Chondrocyte (in vitro differentiated cells): ENCODE measurements at regions not wholly inside any gene's neighbourhood (a gene's known extent, or its start where the extent isn't known, plus 50 kb on each side); places are given as distances from the start of the nearest gene placed in this dataset.

Experiments
- DNase-seq: peaks from one replicate; pipeline ENCODE4 v3.0.0; 2021; ENCODE audit warnings: mixed read lengths, low spot score
- H3K27ac Mint-ChIP-seq: one replicate; pipeline ENCODE4 v1.8.0; 2021; ENCODE audit warnings: mild to moderate bottlenecking, moderate library complexity, mixed read lengths; ENCODE audit not compliant: unreplicated experiment
- H3K27me3 Mint-ChIP-seq: 2 replicates; pipeline ENCODE4 v1.8.0; 2021; ENCODE audit warnings: low read depth, mixed read lengths
- H3K36me3 Mint-ChIP-seq: 2 replicates; pipeline ENCODE4 v1.8.0; 2021; ENCODE audit warnings: low read depth, mixed read lengths
- H3K4me1 Mint-ChIP-seq: 2 replicates; pipeline ENCODE4 v1.8.0; 2021; ENCODE audit warnings: low read depth, mild to moderate bottlenecking, mixed read lengths
- H3K4me3 Mint-ChIP-seq: one replicate; pipeline ENCODE4 v1.8.0; 2021; ENCODE audit warnings: mild to moderate bottlenecking, moderate library complexity, mixed read lengths; ENCODE audit not compliant: unreplicated experiment
- H3K9me3 Mint-ChIP-seq: 2 replicates; pipeline ENCODE4 v1.8.0; 2021; ENCODE audit warnings: low read depth, mixed read lengths
- TF ChIP-seq, protein P1 (sequence below): fragments of 200-600 bp; sonication (generic); IDR thresholded peaks from 2 replicates; pipeline ENCODE4 v1.5.0; 2021; ENCODE audit warnings: antibody characterized with exemption, mild to moderate bottlenecking, moderate library complexity

- no peaks in the 10 kb centered on the region for H3K4me1 Mint-ChIP-seq
- H3K4me3 Mint-ChIP-seq = no peak overlapping the region
- no peak overlapping the region for H3K27ac Mint-ChIP-seq
- H3K27me3 Mint-ChIP-seq = peaks cover 3% of the 10 kb centered on the region
- DNase-seq = no peak
- TF ChIP-seq, protein P1, sequence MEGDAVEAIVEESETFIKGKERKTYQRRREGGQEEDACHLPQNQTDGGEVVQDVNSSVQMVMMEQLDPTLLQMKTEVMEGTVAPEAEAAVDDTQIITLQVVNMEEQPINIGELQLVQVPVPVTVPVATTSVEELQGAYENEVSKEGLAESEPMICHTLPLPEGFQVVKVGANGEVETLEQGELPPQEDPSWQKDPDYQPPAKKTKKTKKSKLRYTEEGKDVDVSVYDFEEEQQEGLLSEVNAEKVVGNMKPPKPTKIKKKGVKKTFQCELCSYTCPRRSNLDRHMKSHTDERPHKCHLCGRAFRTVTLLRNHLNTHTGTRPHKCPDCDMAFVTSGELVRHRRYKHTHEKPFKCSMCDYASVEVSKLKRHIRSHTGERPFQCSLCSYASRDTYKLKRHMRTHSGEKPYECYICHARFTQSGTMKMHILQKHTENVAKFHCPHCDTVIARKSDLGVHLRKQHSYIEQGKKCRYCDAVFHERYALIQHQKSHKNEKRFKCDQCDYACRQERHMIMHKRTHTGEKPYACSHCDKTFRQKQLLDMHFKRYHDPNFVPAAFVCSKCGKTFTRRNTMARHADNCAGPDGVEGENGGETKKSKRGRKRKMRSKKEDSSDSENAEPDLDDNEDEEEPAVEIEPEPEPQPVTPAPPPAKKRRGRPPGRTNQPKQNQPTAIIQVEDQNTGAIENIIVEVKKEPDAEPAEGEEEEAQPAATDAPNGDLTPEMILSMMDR = no peak
- no peaks in the 10 kb centered on the region for H3K9me3 Mint-ChIP-seq
- H3K36me3 Mint-ChIP-seq = no peaks in the 10 kb centered on the region
Measured at GRCh38 chr16:79543219-79543618, 57.3 kb downstream of the MAF start.

DNA sequence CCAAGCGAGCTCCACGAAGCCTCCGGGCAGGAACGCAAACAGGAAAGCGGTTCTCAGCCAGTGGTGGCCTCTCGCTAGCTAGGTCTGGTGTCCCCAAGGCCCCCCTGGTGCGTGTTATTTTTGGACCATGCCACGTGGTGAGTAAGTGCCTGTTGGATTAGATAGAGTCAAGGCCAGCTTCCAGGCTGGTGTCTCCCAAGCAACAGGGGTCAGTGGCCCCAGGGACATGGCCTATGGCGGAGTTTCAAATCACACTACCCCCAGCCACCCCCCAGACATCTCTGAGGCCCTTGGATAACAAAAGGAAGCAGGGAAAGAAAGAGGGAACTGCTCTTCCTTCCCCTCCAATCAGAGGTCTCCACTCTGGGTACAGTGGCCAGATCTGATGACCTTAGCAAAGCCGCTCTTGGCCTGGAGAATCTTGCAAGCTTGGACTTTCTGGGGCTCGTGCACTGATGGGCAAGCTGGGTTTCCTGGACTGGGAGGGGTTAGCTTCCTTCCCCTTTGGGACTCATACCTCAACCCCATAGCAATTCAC lies 58.2 kb downstream of the MAF start:
- DNase-seq = no peak
- Mint-ChIP-seq H3K9me3 (no peaks in the 10 kb centered on the region), H3K36me3 (no peaks in the 10 kb centered on the region), H3K4me3 (no peak overlapping the region), H3K27ac (no peak overlapping the region), H3K4me1 (no peaks in the 10 kb centered on the region), H3K27me3 (peaks cover 3% of the 10 kb centered on the region)
- TF ChIP-seq, protein P1 = no peak

- Mint-ChIP-seq H3K36me3 (no peaks in the 10 kb centered on the region), H3K4me3 (no peak overlapping the region), H3K4me1 (no peaks in the 10 kb centered on the region), H3K27ac (no peak overlapping the region), H3K27me3 (no peaks in the 10 kb centered on the region), H3K9me3 (no peaks in the 10 kb centered on the region)
- no peak for DNase-seq
- TF ChIP-seq, protein P1 = no peak
Measured at GRCh38 chr16:79540825-79541595, 59.5 kb downstream of the MAF start.

DNA sequence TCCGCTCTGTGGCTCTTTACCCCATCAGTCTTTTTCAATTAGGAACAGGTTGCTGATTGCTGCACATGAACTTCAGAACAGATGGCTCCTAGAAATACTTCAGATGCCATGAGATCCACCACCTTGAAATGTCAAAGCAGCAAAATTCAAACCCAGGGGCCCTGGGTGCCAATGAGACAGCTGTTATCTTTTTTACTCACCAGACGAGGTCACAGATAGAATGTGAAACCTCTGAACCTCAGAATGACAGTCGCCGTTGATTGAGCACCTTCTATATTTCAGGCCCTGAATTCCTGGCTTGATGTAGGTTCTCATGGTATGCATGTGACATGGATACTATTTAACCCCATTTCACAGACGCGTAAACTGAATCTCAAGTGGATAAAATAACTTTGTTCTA lies 63.0 kb downstream of the MAF start:
- DNase-seq = no peak
- Mint-ChIP-seq H3K9me3 (no peaks in the 10 kb centered on the region), H3K4me3 (no peak overlapping the region), H3K36me3 (no peaks in the 10 kb centered on the region), H3K27ac (no peak overlapping the region), H3K4me1 (peaks cover 13% of the 10 kb centered on the region), H3K27me3 (no peaks in the 10 kb centered on the region)
- TF ChIP-seq, protein P1 = no peak

DNA sequence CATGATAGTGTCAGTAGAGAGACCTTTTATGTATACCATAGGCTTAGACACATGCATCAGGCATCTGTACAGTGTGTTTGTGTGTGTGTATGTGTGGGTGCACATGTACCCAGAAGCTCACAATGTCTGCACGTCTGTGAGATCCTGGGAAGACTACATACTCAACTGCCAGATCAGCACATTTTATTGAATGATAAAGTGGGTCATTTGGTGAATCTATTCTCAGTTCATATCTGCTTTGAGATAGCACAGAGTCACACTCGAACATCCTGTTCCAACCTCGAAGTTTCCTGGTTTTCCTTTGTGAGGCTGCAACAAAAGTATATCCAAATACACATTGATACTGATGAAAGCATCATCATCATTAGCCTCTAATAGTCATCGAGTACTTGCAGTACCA lies 63.6 kb downstream of the MAF start:
- no peak for DNase-seq
- H3K36me3 Mint-ChIP-seq = no peaks in the 10 kb centered on the region
- H3K27ac Mint-ChIP-seq = no peak overlapping the region
- peaks cover 17% of the 10 kb centered on the region for H3K4me1 Mint-ChIP-seq
- TF ChIP-seq, protein P1 = no peak
- H3K9me3 Mint-ChIP-seq = no peaks in the 10 kb centered on the region
- H3K27me3 Mint-ChIP-seq = no peaks in the 10 kb centered on the region
- H3K4me3 Mint-ChIP-seq = no peak overlapping the region
